GM12874 (cell line): ENCODE measurements at regions not wholly inside any gene's neighbourhood (a gene's known extent, or its start where the extent isn't known, plus 50 kb on each side); places are given as distances from the start of the nearest gene placed in this dataset.

Source experiments
- CTCF ChIP-seq: IDR thresholded peaks from 2 replicates; pipeline ENCODE4 v1.5.1; 2011; ENCODE audit warnings: low read depth, mild to moderate bottlenecking, control low read depth, low read length, moderate library complexity; ENCODE audit not compliant: insufficient read depth

GRCh38 chr9:82106536-82106935, 118.0 kb downstream of the SPATA31D1 start:
- TF ChIP-seq CTCF: no peak

- no peak for TF ChIP-seq CTCF
These were observed 119.9 kb downstream of the SPATA31D1 start for GRCh38 chr9:82108474-82108873.

- no peak for TF ChIP-seq CTCF
These were observed 120.4 kb downstream of the SPATA31D1 start for GRCh38 chr9:82108941-82109340.

- TF ChIP-seq CTCF: no peak
These were observed 121.1 kb downstream of the SPATA31D1 start for GRCh38 chr9:82109626-82110025.

- no peak for TF ChIP-seq CTCF
These were observed 122.3 kb downstream of the SPATA31D1 start for GRCh38 chr9:82110881-82111280.

GRCh38 chr9:82115331-82115730, 126.8 kb downstream of the SPATA31D1 start:
- no peak for TF ChIP-seq CTCF

GRCh38 chr9:82115900-82116299, 127.3 kb downstream of the SPATA31D1 start:
- no peak for TF ChIP-seq CTCF

- TF ChIP-seq CTCF: no peak
These were observed 128.0 kb downstream of the SPATA31D1 start for GRCh38 chr9:82116556-82116955.
